ENCODE measurements at regions not wholly inside any gene's neighbourhood (a gene's known extent, or its start where the extent isn't known, plus 50 kb on each side); places are given as distances from the start of the nearest gene placed in this dataset.

DNA sequence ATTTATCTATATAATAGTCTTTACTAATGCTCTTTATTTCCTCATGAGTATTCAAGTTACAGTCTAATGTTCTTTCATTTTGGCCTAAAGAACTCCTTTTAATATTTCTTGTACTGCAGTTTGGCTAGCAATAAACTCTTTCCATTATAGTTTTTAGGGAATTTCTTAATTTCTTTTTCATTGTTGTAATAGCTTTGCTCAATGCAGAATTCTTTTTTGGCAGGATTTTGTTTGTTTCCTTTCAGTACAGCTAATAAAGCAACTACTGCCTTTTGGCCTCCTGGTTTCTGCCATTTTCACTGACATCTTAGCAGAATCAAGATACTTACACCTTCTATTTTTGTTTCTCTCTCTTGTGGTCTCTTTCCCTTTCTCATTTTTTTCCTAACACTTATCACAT lies 390.4 kb upstream of the RGPD4 start:
- TF ChIP-seq, protein P1, sequence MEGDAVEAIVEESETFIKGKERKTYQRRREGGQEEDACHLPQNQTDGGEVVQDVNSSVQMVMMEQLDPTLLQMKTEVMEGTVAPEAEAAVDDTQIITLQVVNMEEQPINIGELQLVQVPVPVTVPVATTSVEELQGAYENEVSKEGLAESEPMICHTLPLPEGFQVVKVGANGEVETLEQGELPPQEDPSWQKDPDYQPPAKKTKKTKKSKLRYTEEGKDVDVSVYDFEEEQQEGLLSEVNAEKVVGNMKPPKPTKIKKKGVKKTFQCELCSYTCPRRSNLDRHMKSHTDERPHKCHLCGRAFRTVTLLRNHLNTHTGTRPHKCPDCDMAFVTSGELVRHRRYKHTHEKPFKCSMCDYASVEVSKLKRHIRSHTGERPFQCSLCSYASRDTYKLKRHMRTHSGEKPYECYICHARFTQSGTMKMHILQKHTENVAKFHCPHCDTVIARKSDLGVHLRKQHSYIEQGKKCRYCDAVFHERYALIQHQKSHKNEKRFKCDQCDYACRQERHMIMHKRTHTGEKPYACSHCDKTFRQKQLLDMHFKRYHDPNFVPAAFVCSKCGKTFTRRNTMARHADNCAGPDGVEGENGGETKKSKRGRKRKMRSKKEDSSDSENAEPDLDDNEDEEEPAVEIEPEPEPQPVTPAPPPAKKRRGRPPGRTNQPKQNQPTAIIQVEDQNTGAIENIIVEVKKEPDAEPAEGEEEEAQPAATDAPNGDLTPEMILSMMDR (IDR thresholded peaks at IDR 0.05) = no peak
- TF ChIP-seq POLR2A (IDR thresholded peaks at IDR 0.05) = no peak
- TF ChIP-seq POLR2AphosphoS5 (IDR thresholded peaks at IDR 0.05) = no peak
- TF ChIP-seq EP300 (IDR thresholded peaks at IDR 0.05) = no peak

All from stomach (tissue), 4 donors.